ENCODE measurements at regions not wholly inside any gene's neighbourhood (a gene's known extent, or its start where the extent isn't known, plus 50 kb on each side); places are given as distances from the start of the nearest gene placed in this dataset.

GRCh38 chr15:97522347-97522746 lies 438.2 kb upstream of the ARRDC4 start:
- DNase-seq: no peak

- no peak for DNase-seq
These were observed 434.7 kb upstream of the ARRDC4 start for GRCh38 chr15:97525809-97526208.

- no peak for DNase-seq
These were observed 432.3 kb upstream of the ARRDC4 start for GRCh38 chr15:97528238-97528637.

GRCh38 chr15:97545799-97546198 lies 414.7 kb upstream of the ARRDC4 start:
- DNase-seq: no peak

- peak; percentile 61 for DNase-seq
These were observed 413.1 kb upstream of the ARRDC4 start for GRCh38 chr15:97547381-97547780.

- no peak for DNase-seq
These were observed 399.0 kb upstream of the ARRDC4 start for GRCh38 chr15:97561529-97561928.

GRCh38 chr15:97563516-97563915 lies 397.0 kb upstream of the ARRDC4 start:
- DNase-seq: no peak

GRCh38 chr15:97566961-97567360 lies 393.5 kb upstream of the ARRDC4 start:
- no peak for DNase-seq

- DNase-seq: no peak
These were observed 393.1 kb upstream of the ARRDC4 start for GRCh38 chr15:97567411-97567810.

- DNase-seq: no peak
These were observed 383.4 kb upstream of the ARRDC4 start for GRCh38 chr15:97576929-97577645.

- no peak for DNase-seq
These were observed 375.1 kb upstream of the ARRDC4 start for GRCh38 chr15:97585408-97585807.

GRCh38 chr15:97592778-97593177 lies 367.7 kb upstream of the ARRDC4 start:
- DNase-seq: no peak

GRCh38 chr15:97597801-97598200 lies 362.7 kb upstream of the ARRDC4 start:
- DNase-seq: no peak

GRCh38 chr15:97598353-97598798 lies 362.1 kb upstream of the ARRDC4 start:
- DNase-seq: no peak

- DNase-seq: no peak
These were observed 360.3 kb upstream of the ARRDC4 start for GRCh38 chr15:97600190-97600589.

- no peak for DNase-seq
These were observed 355.8 kb upstream of the ARRDC4 start for GRCh38 chr15:97604677-97605076.

GRCh38 chr15:97615114-97615513 lies 345.4 kb upstream of the ARRDC4 start:
- no peak for DNase-seq

- DNase-seq: no peak
These were observed 337.3 kb upstream of the ARRDC4 start for GRCh38 chr15:97623091-97623661.

- no peak for DNase-seq
These were observed 332.9 kb upstream of the ARRDC4 start for GRCh38 chr15:97627634-97628033.

- no peak for DNase-seq
These were observed 314.7 kb upstream of the ARRDC4 start for GRCh38 chr15:97645758-97646157.

- DNase-seq: no peak
These were observed 311.8 kb upstream of the ARRDC4 start for GRCh38 chr15:97648728-97649127.

GRCh38 chr15:97652041-97652440 lies 308.5 kb upstream of the ARRDC4 start:
- DNase-seq: peak; percentile 71

- DNase-seq: peak; percentile 62
These were observed 307.8 kb upstream of the ARRDC4 start for GRCh38 chr15:97652700-97653167.

GRCh38 chr15:97653896-97654295 lies 306.6 kb upstream of the ARRDC4 start:
- DNase-seq: peak; percentile 0
